BE2C (cell line): ENCODE measurements at regions not wholly inside any gene's neighbourhood (a gene's known extent, or its start where the extent isn't known, plus 50 kb on each side); places are given as distances from the start of the nearest gene placed in this dataset.

ENCODE experiments used
- DNase-seq: peaks from one replicate; pipeline ENCODE4 v3.0.0-alpha.2; 2020
- H3K27me3 ChIP-seq: fragments of 250-450 bp; sonication (Bioruptor Pico); 2 replicates; pipeline ENCODE4 v1.5.1; 2020; ENCODE audit warnings: mild to moderate bottlenecking
- H3K36me3 ChIP-seq: fragments of 250-450 bp; sonication (Bioruptor Pico); 2 replicates; pipeline ENCODE4 v1.5.1; 2020; ENCODE audit warnings: mild to moderate bottlenecking
- H3K4me1 ChIP-seq: fragments of 250-450 bp; sonication (Bioruptor Pico); 2 replicates; pipeline ENCODE4 v1.5.1; 2020
- H3K4me3 ChIP-seq: 2 replicates; pipeline ENCODE4 v1.5.1; 2011; ENCODE audit warnings: low read depth, low read length
- H3K9me3 ChIP-seq: fragments of 250-450 bp; sonication (Bioruptor Pico); 2 replicates; pipeline ENCODE4 v1.5.1; 2020
- CTCF ChIP-seq: IDR thresholded peaks from 2 replicates; pipeline ENCODE4 v1.5.1; 2012; ENCODE audit warnings: mild to moderate bottlenecking, low read depth, low read length

GRCh38 chr5:73263001-73263710, 90.2 kb downstream of the TMEM174 start:
- Histone ChIP-seq H3K4me1 (no peaks in the 10 kb centered on the region), H3K9me3 (no peaks in the 10 kb centered on the region), H3K4me3 (no peak overlapping the region), H3K36me3 (no peaks in the 10 kb centered on the region), H3K27me3 (no peaks in the 10 kb centered on the region; the same call in 1 of the 2 replicates)
- no peak for TF ChIP-seq CTCF
- no peak for DNase-seq

- DNase-seq: no peak
- Histone ChIP-seq H3K4me1 (no peaks in the 10 kb centered on the region), H3K36me3 (no peaks in the 10 kb centered on the region), H3K4me3 (no peak overlapping the region), H3K9me3 (no peaks in the 10 kb centered on the region; the same call in 1 of the 2 replicates), H3K27me3 (peaks cover 37% of the 10 kb centered on the region)
- no peak for TF ChIP-seq CTCF
Observed at GRCh38 chr5:73256862-73257261, 83.9 kb downstream of the TMEM174 start.

- Histone ChIP-seq H3K4me3 (no peak overlapping the region), H3K36me3 (no peaks in the 10 kb centered on the region), H3K4me1 (no peaks in the 10 kb centered on the region), H3K27me3 (peaks cover 41% of the 10 kb centered on the region), H3K9me3 (no peaks in the 10 kb centered on the region; the same call in 1 of the 2 replicates)
- no peak for TF ChIP-seq CTCF
- no peak for DNase-seq
Observed at GRCh38 chr5:73256462-73256861, 83.5 kb downstream of the TMEM174 start.

GRCh38 chr5:73256012-73256411, 83.0 kb downstream of the TMEM174 start:
- TF ChIP-seq CTCF: no peak
- Histone ChIP-seq H3K36me3 (no peaks in the 10 kb centered on the region), H3K9me3 (no peaks in the 10 kb centered on the region; the same call in 1 of the 2 replicates), H3K4me1 (no peaks in the 10 kb centered on the region), H3K4me3 (no peak overlapping the region), H3K27me3 (peaks cover 43% of the 10 kb centered on the region)
- no peak for DNase-seq

- H3K4me1 ChIP-seq: no peaks in the 10 kb centered on the region
- H3K36me3 ChIP-seq: no peaks in the 10 kb centered on the region
- H3K4me3 ChIP-seq: no peak overlapping the region
- peaks cover 54% of the 10 kb centered on the region for H3K27me3 ChIP-seq
- DNase-seq: no peak
- H3K9me3 ChIP-seq: no peaks in the 10 kb centered on the region; the same call in 1 of the 2 replicates
- no peak for TF ChIP-seq CTCF
Observed at GRCh38 chr5:73254642-73255041, 81.6 kb downstream of the TMEM174 start.

GRCh38 chr5:73253047-73253660, 80.2 kb downstream of the TMEM174 start:
- no peak for TF ChIP-seq CTCF
- H3K4me3 ChIP-seq: no peak overlapping the region
- H3K27me3 ChIP-seq: peaks cover 69% of the 10 kb centered on the region
- H3K36me3 ChIP-seq: no peaks in the 10 kb centered on the region
- no peaks in the 10 kb centered on the region; the same call in 1 of the 2 replicates for H3K9me3 ChIP-seq
- DNase-seq: no peak
- H3K4me1 ChIP-seq: no peaks in the 10 kb centered on the region
